Hematopoietic multipotent progenitor cell (in vitro differentiated cells): ENCODE measurements at regions not wholly inside any gene's neighbourhood (a gene's known extent, or its start where the extent isn't known, plus 50 kb on each side); places are given as distances from the start of the nearest gene placed in this dataset.
A peak's percentile ranks its signal among the peaks of the same experiment; 100 is the strongest.
"Not testable (repeated sequence)": the region's sequence is repeated elsewhere in the genome, so short reads cannot be mapped to it uniquely, and the experiment has no call there.

Experiments
- DNase-seq, 3 donors: peaks; one replicate each; pipeline ENCODE4 v3.0.0-alpha.2; 2011 to 2015; ENCODE audit warnings: low read depth in 2 of 3, low spot score in 2 of 3

GRCh38 chr3:166457382-166457781 is 620.2 kb upstream of the BCHE start:
- DNase-seq, result no peak

DNA sequence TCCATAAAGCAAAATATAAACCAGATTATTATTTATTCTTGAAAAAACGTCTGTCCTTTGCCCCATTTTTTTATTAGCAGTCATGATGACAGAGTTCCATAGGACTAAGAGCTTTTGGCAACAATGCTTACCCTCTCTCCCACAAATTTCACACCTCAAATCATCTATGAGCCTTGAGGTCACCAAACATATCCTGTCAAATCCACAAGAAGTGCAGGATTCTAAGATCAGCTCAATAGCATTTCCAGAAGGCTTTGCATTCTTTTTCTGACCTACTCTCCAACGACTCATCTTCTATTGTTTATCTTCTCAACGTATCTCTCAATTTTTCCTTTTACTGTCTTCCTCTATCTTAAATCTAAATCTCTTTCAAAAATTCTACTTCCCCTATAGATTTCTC is 619.1 kb upstream of the BCHE start:
- no peak for DNase-seq

- DNase-seq, result no peak
Observed at GRCh38 chr3:166455744-166456143, 618.5 kb upstream of the BCHE start.

- no peak for DNase-seq
Observed at GRCh38 chr3:166453478-166453877, 616.3 kb upstream of the BCHE start.

DNA sequence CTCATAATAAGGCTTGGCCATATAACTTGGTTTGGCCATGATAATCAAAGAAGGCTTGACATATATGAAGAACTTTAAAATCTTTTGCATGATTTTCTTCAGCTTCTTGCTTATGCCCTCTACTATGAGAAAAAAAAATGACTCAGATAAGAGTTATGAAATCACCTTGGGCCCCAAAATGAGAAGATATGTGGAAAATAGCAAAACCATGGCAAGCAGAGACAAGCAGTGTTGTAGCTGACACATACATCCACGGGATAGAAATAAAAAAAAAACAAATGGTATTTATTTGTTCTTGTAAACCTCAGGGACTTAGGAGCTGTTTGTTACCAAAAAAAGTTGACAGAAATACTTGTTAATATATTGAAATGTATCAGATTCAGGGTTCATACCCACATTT is 614.8 kb upstream of the BCHE start:
- no peak for DNase-seq

- no peak for DNase-seq
Observed at GRCh38 chr3:166447513-166447912, 610.3 kb upstream of the BCHE start.

DNA sequence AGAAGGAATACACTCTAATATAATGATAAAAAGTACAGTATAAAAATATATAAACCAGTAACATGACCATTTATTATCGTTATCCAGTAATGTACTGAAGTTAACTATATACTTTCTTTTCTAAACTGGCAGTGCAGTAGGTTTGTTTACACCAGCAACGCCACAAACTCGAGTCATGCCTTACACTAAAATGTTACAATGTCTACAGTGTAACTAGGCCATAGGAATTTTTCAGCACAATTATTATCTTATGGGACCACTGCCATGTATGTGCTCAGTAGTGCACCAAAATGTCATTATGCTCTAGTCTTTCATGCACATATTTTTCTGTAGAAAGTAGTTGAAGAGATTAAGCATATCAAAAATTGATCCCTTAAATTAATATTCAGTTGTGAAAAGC is 609.8 kb upstream of the BCHE start:
- DNase-seq, result no peak

DNA sequence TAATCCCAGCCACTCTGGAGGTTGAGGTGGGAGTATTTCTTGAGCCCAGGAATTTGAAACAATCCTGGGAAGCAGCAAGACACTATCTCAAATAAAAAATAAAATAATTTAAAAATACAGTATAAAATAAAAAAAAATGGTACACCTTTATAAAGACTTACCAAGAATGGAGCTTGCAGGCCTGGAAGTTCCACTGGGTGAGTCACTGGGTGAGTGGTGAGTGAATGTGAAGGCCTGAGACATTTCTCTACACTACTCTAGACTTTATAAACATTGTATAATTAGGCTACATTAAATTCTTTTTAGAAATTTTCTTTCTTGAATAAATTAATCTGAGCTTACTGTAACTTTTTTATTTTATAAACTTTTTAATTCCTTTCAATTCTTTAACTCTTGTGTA is 609.1 kb upstream of the BCHE start:
- DNase-seq, result no peak

DNA sequence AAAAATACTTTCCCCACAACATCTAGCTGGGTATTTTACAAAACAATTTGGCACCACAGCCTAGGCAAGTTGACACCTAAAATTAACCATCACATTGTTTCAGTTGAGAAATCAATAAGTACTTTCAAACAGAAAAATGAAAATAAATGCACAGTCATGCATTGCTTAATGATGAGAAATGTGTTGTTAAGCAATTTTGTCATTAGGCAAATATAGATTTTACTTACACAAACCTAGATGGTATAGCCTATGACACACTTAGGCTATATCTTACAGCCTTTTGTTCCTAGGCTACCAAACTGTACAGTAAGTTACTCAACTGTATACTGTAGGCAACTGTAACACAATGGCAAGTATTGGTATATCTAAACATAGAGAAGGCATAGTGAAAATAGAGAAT is 608.6 kb upstream of the BCHE start:
- DNase-seq, result no peak

DNA sequence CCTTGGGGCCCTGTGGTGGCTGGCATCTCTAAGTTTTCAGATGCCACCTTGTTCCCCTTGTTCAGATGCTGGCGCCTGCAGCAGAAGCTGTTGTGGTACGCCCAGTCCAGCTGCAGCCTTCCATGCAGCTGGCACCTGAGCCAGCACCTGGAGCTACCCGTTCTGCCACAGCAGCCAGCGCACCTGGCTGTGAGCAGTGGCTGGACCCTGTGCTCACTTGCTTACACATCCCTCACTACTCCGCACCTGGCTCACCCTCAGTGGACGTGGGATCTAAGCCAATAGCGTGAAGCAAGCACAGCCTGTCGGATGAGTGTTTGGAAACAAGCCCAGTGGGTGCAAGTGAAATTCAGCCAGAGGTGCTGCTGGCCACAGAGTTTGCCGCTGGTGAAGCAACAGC is 607.5 kb upstream of the BCHE start:
- DNase-seq, result no peak

GRCh38 chr3:166444336-166444735 is 607.1 kb upstream of the BCHE start:
- no peak for DNase-seq

DNA sequence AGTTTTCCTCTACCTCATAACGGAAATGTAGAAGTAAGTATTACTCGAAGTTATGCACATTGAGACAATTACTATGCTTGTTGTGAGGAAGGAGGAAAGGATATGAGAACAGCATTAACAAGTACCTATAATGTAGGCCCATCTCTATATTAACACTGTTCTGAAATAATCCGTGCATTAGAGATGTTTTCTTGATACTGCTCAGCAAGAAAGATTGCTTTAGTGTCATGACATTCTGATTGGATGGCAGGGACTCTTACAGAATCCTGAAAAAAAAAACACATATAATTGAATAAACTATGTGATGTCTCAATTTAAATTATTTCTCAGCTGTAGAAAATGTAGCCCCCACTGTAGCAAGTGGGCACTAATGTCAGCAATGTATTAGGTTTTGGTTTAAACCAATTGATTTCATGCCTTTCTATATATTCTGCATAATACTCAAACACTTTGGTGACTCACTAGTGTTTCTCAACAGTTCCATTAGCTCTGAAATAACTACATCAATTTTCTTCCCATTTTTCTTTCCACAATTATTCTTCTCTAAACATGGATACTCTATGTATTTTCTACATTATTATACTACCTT is 598.3 kb upstream of the BCHE start:
- no peak for DNase-seq

- DNase-seq, result no peak
Observed at GRCh38 chr3:166433060-166433459, 595.8 kb upstream of the BCHE start.

DNA sequence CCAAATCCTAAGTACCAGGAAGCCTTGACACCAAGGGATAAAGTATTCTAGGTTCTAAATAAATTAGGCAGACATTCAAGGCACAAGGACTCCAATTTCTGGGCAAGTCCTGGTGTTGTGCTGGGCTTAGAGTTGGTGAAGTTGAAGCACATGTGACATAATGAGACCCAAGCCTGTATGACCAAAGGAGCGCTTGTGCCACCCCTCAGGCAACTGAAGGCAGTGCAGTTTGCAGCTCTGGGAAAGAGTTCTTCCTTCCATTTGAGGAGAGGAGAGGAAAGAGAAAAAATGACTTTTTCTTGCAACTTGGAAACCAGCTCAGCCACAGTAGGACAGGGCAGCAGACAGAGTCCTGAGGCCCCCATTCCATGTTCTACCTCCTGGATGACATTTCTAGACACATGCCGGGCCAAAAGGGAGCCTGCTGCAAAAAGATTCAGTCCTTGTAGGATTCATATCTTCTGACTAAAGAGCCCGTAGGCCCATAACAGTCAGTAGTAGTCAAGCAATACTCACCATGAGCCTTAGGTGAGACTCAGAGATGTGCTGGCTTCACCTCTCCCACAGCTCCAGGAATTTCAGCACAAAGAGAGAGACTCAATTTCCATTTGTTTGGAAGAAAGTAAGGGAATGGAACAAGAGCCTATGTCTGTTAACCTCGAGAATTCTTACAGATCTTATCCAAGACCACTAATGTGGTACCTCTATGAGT is 588.8 kb upstream of the BCHE start:
- peak in 2 of 3 donors; percentile 35 to 65 for DNase-seq

- no peak for DNase-seq
Observed at GRCh38 chr3:166425021-166425420, 587.8 kb upstream of the BCHE start.

- not testable (repeated sequence) for DNase-seq
Observed at GRCh38 chr3:166423824-166424513, 586.7 kb upstream of the BCHE start.

DNA sequence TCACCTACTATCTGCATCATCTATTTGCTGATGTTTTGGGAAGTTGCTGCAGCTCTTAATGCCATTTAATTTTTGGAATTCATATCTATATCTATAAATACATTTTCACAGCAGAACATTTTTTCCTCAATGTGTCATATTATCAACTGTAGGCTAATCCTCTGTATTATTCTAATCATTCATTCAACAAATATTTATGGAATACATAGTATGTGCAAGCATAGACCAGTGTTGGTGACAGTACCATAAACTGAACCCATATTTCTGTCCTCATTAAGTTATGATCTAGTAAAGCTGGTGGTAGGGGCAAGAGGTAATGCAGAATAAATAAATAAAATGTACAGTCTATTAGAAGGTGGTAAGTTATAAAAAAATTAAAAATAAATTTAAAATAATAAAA is 585.3 kb upstream of the BCHE start:
- DNase-seq, result no peak

GRCh38 chr3:166420071-166420470 is 582.8 kb upstream of the BCHE start:
- no peak for DNase-seq

DNA sequence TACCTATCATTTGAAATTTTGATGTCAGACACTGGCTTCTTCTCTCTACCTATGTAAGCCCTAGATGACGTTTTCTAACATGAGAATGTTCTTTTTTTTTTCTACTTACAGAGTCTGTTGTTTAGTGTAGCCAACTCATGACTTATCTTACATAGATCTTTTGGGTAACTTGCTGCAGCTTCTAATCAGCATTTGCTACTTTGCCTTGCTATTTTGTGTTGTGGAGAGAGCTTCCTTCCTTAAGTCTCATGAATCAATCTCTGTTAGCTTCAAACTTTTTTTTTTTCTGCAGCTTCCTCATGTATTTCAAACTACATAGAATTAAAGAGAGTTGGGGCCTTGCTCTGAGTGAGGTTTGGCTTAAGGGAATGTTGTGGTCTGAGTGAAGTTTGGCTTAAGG is 568.7 kb upstream of the BCHE start:
- DNase-seq, result peak in 2 of 3 donors; percentile 15 to 72

DNA sequence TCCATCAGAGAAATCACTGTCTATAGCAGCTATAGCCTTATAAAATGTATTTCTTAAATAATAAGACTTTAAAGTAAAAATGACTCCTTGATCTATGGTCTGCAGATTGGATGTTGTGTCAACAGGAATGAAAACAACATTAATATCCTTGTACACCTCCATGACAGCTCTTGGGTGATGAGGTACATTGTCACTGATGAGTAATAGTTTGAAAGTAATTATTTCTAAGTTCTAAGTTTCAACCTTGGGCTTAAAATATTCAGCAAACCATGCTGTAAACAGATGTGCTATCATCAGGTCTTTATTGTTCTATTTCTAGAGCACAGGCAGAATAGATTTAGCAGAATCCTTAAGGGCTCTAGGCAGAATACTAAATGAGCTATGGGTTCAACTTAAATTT is 568.2 kb upstream of the BCHE start:
- DNase-seq, result no peak

GRCh38 chr3:166390303-166390702 is 553.1 kb upstream of the BCHE start:
- no peak for DNase-seq

DNA sequence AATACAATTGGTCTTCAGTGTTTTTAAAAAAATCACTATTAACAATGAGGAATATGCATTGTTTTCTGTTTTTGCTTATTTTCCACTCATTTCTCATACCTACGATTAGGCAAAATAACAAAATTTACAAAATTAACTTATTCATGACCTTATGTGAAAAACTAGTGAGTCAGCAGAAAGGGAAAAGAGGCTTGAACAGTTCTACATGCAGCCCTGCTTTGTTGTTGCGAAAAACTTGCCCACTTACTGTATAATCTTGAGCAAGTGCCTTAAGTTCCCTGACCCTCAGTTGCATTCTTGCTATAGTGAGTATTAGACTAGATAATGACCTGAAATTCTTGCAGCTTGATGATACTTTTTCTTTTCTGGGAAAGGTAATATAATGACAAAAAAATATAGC is 551.1 kb upstream of the BCHE start:
- DNase-seq, result no peak
